Gastroesophageal sphincter (tissue), 4 donors: ENCODE measurements at regions not wholly inside any gene's neighbourhood (a gene's known extent, or its start where the extent isn't known, plus 50 kb on each side); places are given as distances from the start of the nearest gene placed in this dataset.
A peak's percentile ranks its signal among the peaks of the same experiment; 100 is the strongest.

Experiments
- ATAC-seq: fragments of 150-250 bp; one replicate; pipeline ENCODE4 v1.9.1; 2016; ENCODE audit warnings: mild to moderate bottlenecking, moderate library complexity
- H3K27ac ChIP-seq, 4 donors: fragments of 200-600 bp; sonication (generic) in 3 of 4; 1 replicate in 3 of 4; 2 replicates in 1 of 4; pipeline ENCODE4 v1.5.1; 2016 to 2019
- H3K27me3 ChIP-seq: fragments of 200-600 bp; sonication (generic); one replicate; pipeline ENCODE4 v1.5.1; 2019
- H3K36me3 ChIP-seq, 2 donors: fragments of 200-600 bp; sonication (generic); one replicate each; pipeline ENCODE4 v1.5.1; 2019; ENCODE audit warnings: control low read depth in 1 of 2
- H3K4me1 ChIP-seq, 3 donors: fragments of 200-600 bp; sonication (generic); 1 replicate in 2 of 3; 2 replicates in 1 of 3; pipeline ENCODE4 v1.5.1; 2016 to 2019; ENCODE audit warnings: control low read depth in 2 of 3
- H3K4me3 ChIP-seq, 2 donors: fragments of 200-600 bp; sonication (generic); one replicate each; pipeline ENCODE4 v1.5.1; 2019; ENCODE audit warnings: mild to moderate bottlenecking in 1 of 2, moderate library complexity in 1 of 2
- H3K9me3 ChIP-seq, 3 donors: fragments of 200-600 bp; sonication (generic); one replicate each; pipeline ENCODE4 v1.5.1; 2017 to 2019; ENCODE audit warnings: control low read depth in 2 of 3
- EP300 ChIP-seq: sonication (generic); formaldehyde crosslinking; IDR thresholded peaks from one replicate; pipeline ENCODE4 v1.6.1; 2017; ENCODE audit warnings: antibody characterized with exemption, mild to moderate bottlenecking
- POLR2A ChIP-seq, 2 donors: fragments of 450-650 bp; IDR thresholded peaks; one replicate each; pipeline ENCODE4 v1.6.1; 2017; ENCODE audit warnings: antibody characterized with exemption in 2 of 2, mild to moderate bottlenecking in 2 of 2, moderate library complexity in 1 of 2
- POLR2AphosphoS5 ChIP-seq: sonication (generic); formaldehyde crosslinking; IDR thresholded peaks from one replicate; pipeline ENCODE4 v1.6.1; 2017; ENCODE audit warnings: antibody characterized with exemption
- WGBS, 2 donors: methylation state at CpG; one replicate each; pipeline ENCODE4 v1.1.5; 2018; ENCODE audit warnings: low coverage in 1 of 2; 5-methylcytosine and 5-hydroxymethylcytosine counted together
- TF ChIP-seq, protein P1 (sequence below), 4 experiments: fragments of 200-600 bp in 2 of 4; fragments of 450-650 bp in 2 of 4; sonication (generic) in 1 of 4; IDR thresholded peaks; one replicate each; pipeline ENCODE4 v1.5.1; 2017 to 2019; ENCODE audit warnings: antibody characterized with exemption in 4 of 4, mild to moderate bottlenecking in 2 of 4, moderate library complexity in 2 of 4

DNA sequence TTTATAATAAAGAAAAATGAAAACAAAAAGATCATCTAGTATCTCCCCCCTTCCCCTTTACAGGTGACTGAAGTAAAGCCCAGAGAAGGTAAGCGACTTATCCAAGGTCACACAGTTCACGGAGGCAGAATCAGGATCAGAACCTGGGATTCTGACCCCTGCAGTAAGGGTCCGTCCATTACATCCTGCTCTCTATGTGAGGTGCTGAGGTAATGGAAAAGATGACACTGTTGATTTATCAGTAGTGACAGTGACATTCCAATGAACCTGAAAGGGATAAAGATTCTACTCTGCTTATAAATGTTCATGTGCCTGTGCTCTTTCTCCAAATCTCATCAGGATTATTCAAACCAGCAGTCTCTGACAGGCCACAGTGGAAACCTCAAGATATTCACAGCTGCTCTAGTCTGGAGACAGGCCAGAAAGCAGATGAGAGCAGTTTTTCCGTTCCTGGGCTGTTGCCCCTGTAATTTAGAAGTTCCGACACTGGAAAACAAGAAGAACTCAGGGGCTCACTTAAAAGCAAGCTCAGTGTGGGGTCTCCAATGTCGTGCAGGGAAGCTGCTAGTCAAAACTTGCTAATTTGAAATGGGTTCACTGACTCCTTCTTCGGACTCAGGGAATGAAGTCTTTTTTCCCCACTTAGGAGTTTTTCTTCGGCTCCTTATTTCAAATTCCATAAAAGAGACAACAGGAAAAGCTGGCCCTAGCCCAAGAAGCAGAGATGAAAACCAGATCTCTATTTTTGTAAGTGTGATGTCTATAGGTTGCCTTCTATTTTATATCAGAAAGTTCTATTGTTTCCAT, 131.8 kb upstream of the EEA1 start:
- Histone ChIP-seq H3K4me1 (peaks cover 10 to 39% (median 23%) of the 10 kb centered on the region in 3 donors), H3K4me3 (peak overlapping the region in 1 of 2 donors; percentile 2), H3K27me3 (no peaks in the 10 kb centered on the region), H3K36me3 (no peaks in the 10 kb centered on the region), H3K9me3 (no peaks in the 10 kb centered on the region), H3K27ac (peak overlapping the region; percentile 82 to 89 (median 84))
- TF ChIP-seq POLR2AphosphoS5: no peak
- TF ChIP-seq, protein P1, sequence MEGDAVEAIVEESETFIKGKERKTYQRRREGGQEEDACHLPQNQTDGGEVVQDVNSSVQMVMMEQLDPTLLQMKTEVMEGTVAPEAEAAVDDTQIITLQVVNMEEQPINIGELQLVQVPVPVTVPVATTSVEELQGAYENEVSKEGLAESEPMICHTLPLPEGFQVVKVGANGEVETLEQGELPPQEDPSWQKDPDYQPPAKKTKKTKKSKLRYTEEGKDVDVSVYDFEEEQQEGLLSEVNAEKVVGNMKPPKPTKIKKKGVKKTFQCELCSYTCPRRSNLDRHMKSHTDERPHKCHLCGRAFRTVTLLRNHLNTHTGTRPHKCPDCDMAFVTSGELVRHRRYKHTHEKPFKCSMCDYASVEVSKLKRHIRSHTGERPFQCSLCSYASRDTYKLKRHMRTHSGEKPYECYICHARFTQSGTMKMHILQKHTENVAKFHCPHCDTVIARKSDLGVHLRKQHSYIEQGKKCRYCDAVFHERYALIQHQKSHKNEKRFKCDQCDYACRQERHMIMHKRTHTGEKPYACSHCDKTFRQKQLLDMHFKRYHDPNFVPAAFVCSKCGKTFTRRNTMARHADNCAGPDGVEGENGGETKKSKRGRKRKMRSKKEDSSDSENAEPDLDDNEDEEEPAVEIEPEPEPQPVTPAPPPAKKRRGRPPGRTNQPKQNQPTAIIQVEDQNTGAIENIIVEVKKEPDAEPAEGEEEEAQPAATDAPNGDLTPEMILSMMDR (IDR thresholded peaks at IDR 0.05): peak in 3 of 4 experiments; percentile 20 to 25 (median 20)
- WGBS, 2 donors: 20 to 22% methylated on average over 8 of the region's 8 CpGs
- ATAC-seq: peak; percentile 30

DNA sequence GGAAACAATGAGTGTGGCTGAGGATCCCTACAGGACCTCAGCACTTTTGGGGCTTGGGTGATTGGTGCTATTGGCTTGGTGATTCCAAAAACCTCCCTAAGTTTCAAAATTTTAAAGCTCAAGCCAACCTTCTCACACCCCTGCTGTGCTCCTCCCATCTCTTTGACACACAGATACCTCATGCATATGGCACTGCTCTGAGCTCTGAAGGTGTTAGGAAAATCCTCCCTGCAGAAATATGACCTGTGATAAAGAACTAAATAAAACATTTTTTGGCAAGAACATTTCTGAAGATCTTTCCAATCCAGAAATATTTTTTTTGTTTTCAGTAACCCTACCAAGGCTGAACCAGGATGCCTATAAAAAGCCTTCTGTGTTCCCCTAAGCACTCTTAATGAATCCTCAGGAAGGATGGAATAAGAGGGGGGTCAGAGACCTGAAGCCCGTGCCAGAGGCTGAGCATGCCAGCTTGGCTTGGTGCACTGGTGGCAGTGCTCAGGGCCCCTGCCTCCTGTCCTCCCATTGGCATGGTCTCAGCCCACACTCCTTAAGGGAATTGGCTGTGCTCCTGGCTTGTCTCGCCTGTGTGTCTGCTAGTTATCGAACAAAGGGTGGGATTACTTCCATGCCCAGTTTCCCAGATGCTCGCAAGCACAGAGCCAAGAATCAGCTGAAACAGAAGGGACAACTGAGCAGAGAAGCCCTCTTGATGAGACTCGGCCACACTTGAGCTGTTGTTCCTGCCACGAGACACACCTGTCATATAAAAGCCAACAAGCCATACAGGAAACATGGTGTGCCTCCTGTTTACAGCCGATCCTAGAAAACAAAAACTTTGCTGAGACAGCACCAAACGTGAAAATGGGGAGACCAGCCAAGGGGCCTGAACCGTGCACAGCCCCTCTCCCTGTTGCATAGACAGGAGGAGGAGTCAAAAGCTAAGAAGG, 132.7 kb upstream of the EEA1 start:
- no peak overlapping the region for H3K4me3 ChIP-seq
- no peaks in the 10 kb centered on the region for H3K27me3 ChIP-seq
- no peaks in the 10 kb centered on the region for H3K36me3 ChIP-seq
- WGBS, 2 donors: 18 to 28% methylated on average over 4 to 8 of the region's 9 CpGs
- H3K4me1 ChIP-seq: peaks cover 10 to 39% (median 23%) of the 10 kb centered on the region in 3 donors
- TF ChIP-seq POLR2A (IDR thresholded peaks at IDR 0.05) (no peak), POLR2AphosphoS5 (peak; percentile 44), EP300 (no peak)
- TF ChIP-seq, protein P1 (IDR thresholded peaks at IDR 0.05): no peak
- H3K27ac ChIP-seq: peak overlapping the region; percentile 82 to 89 (median 84)
- peak; percentile 60 for ATAC-seq
- H3K9me3 ChIP-seq: no peaks in the 10 kb centered on the region

DNA sequence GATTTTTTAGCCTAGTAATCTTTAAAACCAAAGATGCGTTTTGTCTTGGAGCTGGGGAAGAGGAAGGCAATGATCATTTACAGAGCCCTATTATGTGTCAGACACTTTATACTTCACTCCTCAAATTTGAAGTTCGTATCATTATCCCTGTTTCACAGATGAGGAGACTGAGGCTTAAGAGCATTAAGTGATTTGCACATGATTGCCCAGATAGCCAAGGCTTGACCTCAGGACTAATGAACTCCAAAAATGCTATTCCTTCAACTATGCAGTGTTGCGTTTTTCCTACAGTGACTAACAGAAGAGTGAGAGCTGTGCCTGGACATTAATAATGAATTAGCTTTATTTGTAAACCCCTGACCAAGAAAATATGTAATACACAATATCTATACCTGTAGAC, 136.8 kb upstream of the EEA1 start:
- H3K4me1 ChIP-seq: peaks cover 5 to 17% (median 12%) of the 10 kb centered on the region in 3 donors
- H3K36me3 ChIP-seq: no peaks in the 10 kb centered on the region
- TF ChIP-seq EP300 (no peak), POLR2A (IDR thresholded peaks at IDR 0.05) (no peak), POLR2AphosphoS5 (no peak)
- TF ChIP-seq, protein P1 (IDR thresholded peaks at IDR 0.05): no peak
- ATAC-seq: no peak
- no peak overlapping the region for H3K4me3 ChIP-seq
- no peaks in the 10 kb centered on the region for H3K9me3 ChIP-seq
- 79 to 83% methylated on average over 3 of the region's 3 CpGs for WGBS, 2 donors
- no peak overlapping the region for H3K27ac ChIP-seq
- no peaks in the 10 kb centered on the region for H3K27me3 ChIP-seq

DNA sequence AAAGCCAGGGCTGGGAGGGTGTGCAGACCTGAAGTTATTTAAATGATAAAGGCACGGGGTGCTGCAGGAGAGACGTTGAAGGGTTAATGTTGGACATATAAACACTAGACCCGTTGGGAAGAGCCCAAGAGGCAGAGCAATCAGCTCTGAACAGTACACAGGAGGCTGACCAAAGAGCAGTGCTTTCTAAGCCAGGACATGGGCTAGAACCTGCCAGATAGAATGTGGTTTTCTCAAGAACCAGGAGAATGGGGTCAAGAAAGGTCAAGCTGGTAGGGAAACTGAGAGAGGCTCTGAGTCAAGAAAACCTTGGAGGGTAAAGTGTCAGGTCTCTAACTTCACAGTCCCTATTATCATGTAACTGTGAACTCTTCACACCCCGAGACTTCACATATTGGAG, 143.2 kb upstream of the EEA1 start:
- no peaks in the 10 kb centered on the region for H3K4me1 ChIP-seq
- WGBS, 2 donors: 48 to 68% methylated on average over 4 of the region's 4 CpGs

More for the DNA sequence above, 143.2 kb upstream of the EEA1 start:
- TF ChIP-seq, protein P1 (IDR thresholded peaks at IDR 0.05): no peak
- no peak for TF ChIP-seq POLR2A (IDR thresholded peaks at IDR 0.05)
- TF ChIP-seq EP300: no peak
- no peak for TF ChIP-seq POLR2AphosphoS5
- Histone ChIP-seq H3K27me3 (no peaks in the 10 kb centered on the region), H3K36me3 (no peaks in the 10 kb centered on the region), H3K4me3 (no peak overlapping the region), H3K9me3 (no peaks in the 10 kb centered on the region), H3K27ac (no peak overlapping the region)
- no peak for ATAC-seq
